GM23338 (cell line): ENCODE measurements at regions not wholly inside any gene's neighbourhood (a gene's known extent, or its start where the extent isn't known, plus 50 kb on each side); places are given as distances from the start of the nearest gene placed in this dataset.

Experiments
- ATAC-seq: fragments of 200-7000 bp; cut with Tn5 transposase; 3 replicates; pipeline ENCODE4 v1.9.1; 2020
- DNase-seq: peaks from one replicate; pipeline ENCODE4 v3.0.0-alpha.2; 2015; ENCODE audit warnings: low spot score
- H2AFZ ChIP-seq: fragments of 200-600 bp; sonication (generic); 2 replicates; pipeline ENCODE4 v1.8.0; 2016; ENCODE audit warnings: antibody characterized with exemption, mild to moderate bottlenecking, moderate library complexity
- H3F3A ChIP-seq: fragments of 200-600 bp; sonication (generic); replicated peaks from 2 replicates; pipeline ENCODE4 v1.8.0; 2017; ENCODE audit warnings: antibody characterized with exemption, mixed run types, low read depth
- H3K27ac ChIP-seq: fragments of 200-600 bp; sonication (generic); 2 replicates; pipeline ENCODE4 v1.6.1; 2016; ENCODE audit warnings: low read depth
- H3K27me3 ChIP-seq: fragments of 200-600 bp; sonication (generic); 2 replicates; pipeline ENCODE4 v1.8.0; 2016; ENCODE audit warnings: mild to moderate bottlenecking, mixed run types, moderate library complexity; ENCODE audit not compliant: insufficient read depth
- H3K36me3 ChIP-seq: fragments of 200-600 bp; sonication (generic); 2 replicates; pipeline ENCODE4 v1.8.0; 2016; ENCODE audit warnings: mild to moderate bottlenecking; ENCODE audit not compliant: insufficient read depth
- H3K4me1 ChIP-seq: fragments of 200-600 bp; sonication (generic); 2 replicates; pipeline ENCODE4 v1.8.0; 2016; ENCODE audit warnings: mild to moderate bottlenecking, moderate library complexity; ENCODE audit not compliant: insufficient read depth
- H3K4me2 ChIP-seq: fragments of 200-600 bp; sonication (generic); 2 replicates; pipeline ENCODE4 v1.7.1; 2017; ENCODE audit warnings: mixed run types
- H3K4me3 ChIP-seq: fragments of 200-600 bp; sonication (generic); 2 replicates; pipeline ENCODE4 v1.6.1; 2016; ENCODE audit warnings: mixed run types
- H3K79me2 ChIP-seq: fragments of 200-600 bp; sonication (generic); replicated peaks from 2 replicates; pipeline ENCODE4 v1.8.0; 2017; ENCODE audit warnings: mild to moderate bottlenecking; ENCODE audit not compliant: insufficient read depth
- H3K9me2 ChIP-seq: fragments of 200-600 bp; sonication (generic); 2 replicates; pipeline ENCODE4 v1.8.0; 2017; ENCODE audit not compliant: insufficient read depth
- H4K20me1 ChIP-seq: fragments of 200-600 bp; sonication (generic); replicated peaks from 2 replicates; pipeline ENCODE4 v1.8.0; 2017; ENCODE audit warnings: mild to moderate bottlenecking; ENCODE audit not compliant: insufficient read depth
- H3K27ac Mint-ChIP-seq: 2 replicates; pipeline ENCODE4 v1.8.0; 2020; ENCODE audit warnings: inconsistent platforms, mild to moderate bottlenecking, moderate library complexity, mixed read lengths
- H3K27me3 Mint-ChIP-seq: 3 replicates; pipeline ENCODE4 v1.8.0; 2022; ENCODE audit warnings: low read depth, mild to moderate bottlenecking, moderate library complexity, mixed read lengths, inconsistent platforms; ENCODE audit not compliant: insufficient read depth, poor library complexity
- H3K36me3 Mint-ChIP-seq: 3 replicates; pipeline ENCODE4 v1.8.0; 2021; ENCODE audit warnings: low read depth, mild to moderate bottlenecking, inconsistent platforms, moderate library complexity, mixed read lengths
- H3K4me1 Mint-ChIP-seq: 3 replicates; pipeline ENCODE4 v1.8.0; 2020; ENCODE audit warnings: mild to moderate bottlenecking, inconsistent platforms, mixed read lengths
- H3K4me3 Mint-ChIP-seq: 3 replicates; pipeline ENCODE4 v1.8.0; 2021; ENCODE audit warnings: moderate library complexity, mild to moderate bottlenecking, inconsistent platforms, mixed read lengths
- H3K9me3 Mint-ChIP-seq: 3 replicates; pipeline ENCODE4 v1.8.0; 2020; ENCODE audit warnings: moderate library complexity, mild to moderate bottlenecking, inconsistent platforms, mixed read lengths
- CREB1 ChIP-seq: fragments of 250-450 bp; sonication (Bioruptor Pico); IDR thresholded peaks from 2 replicates; pipeline ENCODE4 v1.5.0; 2020; ENCODE audit warnings: low read depth, mild to moderate bottlenecking, moderate library complexity
- EZH2 ChIP-seq: fragments of 200-600 bp; sonication (generic); IDR thresholded peaks from one replicate; pipeline ENCODE4 v1.8.0; 2017; ENCODE audit warnings: antibody characterized with exemption, mild to moderate bottlenecking, low read depth; ENCODE audit not compliant: unreplicated experiment
- EZH2phosphoT487 ChIP-seq: fragments of 200-600 bp; sonication (generic); IDR thresholded peaks from one replicate; pipeline ENCODE4 v1.8.1; 2018; ENCODE audit warnings: antibody characterized with exemption; ENCODE audit not compliant: unreplicated experiment
- NANOG ChIP-seq: IDR thresholded peaks from 2 replicates; pipeline ENCODE4 v1.6.1; 2016; ENCODE audit warnings: antibody characterized with exemption, borderline replicate concordance
- POLR2AphosphoS5 ChIP-seq: IDR thresholded peaks from 2 replicates; pipeline ENCODE4 v1.6.1; 2016; ENCODE audit warnings: antibody characterized with exemption, low read depth
- STAT1 ChIP-seq: IDR thresholded peaks from one replicate; pipeline ENCODE4 v1.6.1; 2016; ENCODE audit warnings: antibody characterized with exemption; ENCODE audit not compliant: unreplicated experiment
- ZNF114 ChIP-seq: fragments of 250-450 bp; sonication (Bioruptor Pico); IDR thresholded peaks from 2 replicates; pipeline ENCODE4 v1.5.0; 2020; ENCODE audit warnings: mild to moderate bottlenecking, moderate library complexity
- ZNF331 ChIP-seq: fragments of 250-450 bp; sonication (Bioruptor Pico); IDR thresholded peaks from 2 replicates; pipeline ENCODE4 v1.5.0; 2020; ENCODE audit warnings: low read depth, mild to moderate bottlenecking, moderate library complexity
- TF ChIP-seq, protein P1 (sequence below): fragments of 250-450 bp; sonication (Bioruptor Pico); IDR thresholded peaks from 2 replicates; pipeline ENCODE4 v1.5.0; 2020; ENCODE audit warnings: mild to moderate bottlenecking, moderate library complexity
- TF ChIP-seq, protein P2 (sequence below): IDR thresholded peaks from 2 replicates; pipeline ENCODE4 v1.6.1; 2016; ENCODE audit warnings: antibody characterized with exemption
- TF ChIP-seq, protein P3 (sequence below): IDR thresholded peaks from one replicate; pipeline ENCODE4 v1.6.1; 2018; ENCODE audit warnings: antibody characterized with exemption; ENCODE audit not compliant: unreplicated experiment

GRCh38 chr1:213499444-213499843 is 448.4 kb downstream of the RPS6KC1 start:
- H3F3A ChIP-seq: no peaks in the 10 kb centered on the region
- no peaks in the 10 kb centered on the region for H3K27me3 ChIP-seq
- H3K9me3 Mint-ChIP-seq: no peaks in the 10 kb centered on the region; the same call in 2 of the 3 replicates
- H3K79me2 ChIP-seq: no peaks in the 10 kb centered on the region
- H3K4me3 ChIP-seq: no peak overlapping the region
- H3K4me3 Mint-ChIP-seq: no peak overlapping the region
- no peaks in the 10 kb centered on the region for H3K36me3 ChIP-seq
- no peak overlapping the region for H3K27ac ChIP-seq
- no peaks in the 10 kb centered on the region for H3K9me2 ChIP-seq
- TF ChIP-seq, protein P1, sequence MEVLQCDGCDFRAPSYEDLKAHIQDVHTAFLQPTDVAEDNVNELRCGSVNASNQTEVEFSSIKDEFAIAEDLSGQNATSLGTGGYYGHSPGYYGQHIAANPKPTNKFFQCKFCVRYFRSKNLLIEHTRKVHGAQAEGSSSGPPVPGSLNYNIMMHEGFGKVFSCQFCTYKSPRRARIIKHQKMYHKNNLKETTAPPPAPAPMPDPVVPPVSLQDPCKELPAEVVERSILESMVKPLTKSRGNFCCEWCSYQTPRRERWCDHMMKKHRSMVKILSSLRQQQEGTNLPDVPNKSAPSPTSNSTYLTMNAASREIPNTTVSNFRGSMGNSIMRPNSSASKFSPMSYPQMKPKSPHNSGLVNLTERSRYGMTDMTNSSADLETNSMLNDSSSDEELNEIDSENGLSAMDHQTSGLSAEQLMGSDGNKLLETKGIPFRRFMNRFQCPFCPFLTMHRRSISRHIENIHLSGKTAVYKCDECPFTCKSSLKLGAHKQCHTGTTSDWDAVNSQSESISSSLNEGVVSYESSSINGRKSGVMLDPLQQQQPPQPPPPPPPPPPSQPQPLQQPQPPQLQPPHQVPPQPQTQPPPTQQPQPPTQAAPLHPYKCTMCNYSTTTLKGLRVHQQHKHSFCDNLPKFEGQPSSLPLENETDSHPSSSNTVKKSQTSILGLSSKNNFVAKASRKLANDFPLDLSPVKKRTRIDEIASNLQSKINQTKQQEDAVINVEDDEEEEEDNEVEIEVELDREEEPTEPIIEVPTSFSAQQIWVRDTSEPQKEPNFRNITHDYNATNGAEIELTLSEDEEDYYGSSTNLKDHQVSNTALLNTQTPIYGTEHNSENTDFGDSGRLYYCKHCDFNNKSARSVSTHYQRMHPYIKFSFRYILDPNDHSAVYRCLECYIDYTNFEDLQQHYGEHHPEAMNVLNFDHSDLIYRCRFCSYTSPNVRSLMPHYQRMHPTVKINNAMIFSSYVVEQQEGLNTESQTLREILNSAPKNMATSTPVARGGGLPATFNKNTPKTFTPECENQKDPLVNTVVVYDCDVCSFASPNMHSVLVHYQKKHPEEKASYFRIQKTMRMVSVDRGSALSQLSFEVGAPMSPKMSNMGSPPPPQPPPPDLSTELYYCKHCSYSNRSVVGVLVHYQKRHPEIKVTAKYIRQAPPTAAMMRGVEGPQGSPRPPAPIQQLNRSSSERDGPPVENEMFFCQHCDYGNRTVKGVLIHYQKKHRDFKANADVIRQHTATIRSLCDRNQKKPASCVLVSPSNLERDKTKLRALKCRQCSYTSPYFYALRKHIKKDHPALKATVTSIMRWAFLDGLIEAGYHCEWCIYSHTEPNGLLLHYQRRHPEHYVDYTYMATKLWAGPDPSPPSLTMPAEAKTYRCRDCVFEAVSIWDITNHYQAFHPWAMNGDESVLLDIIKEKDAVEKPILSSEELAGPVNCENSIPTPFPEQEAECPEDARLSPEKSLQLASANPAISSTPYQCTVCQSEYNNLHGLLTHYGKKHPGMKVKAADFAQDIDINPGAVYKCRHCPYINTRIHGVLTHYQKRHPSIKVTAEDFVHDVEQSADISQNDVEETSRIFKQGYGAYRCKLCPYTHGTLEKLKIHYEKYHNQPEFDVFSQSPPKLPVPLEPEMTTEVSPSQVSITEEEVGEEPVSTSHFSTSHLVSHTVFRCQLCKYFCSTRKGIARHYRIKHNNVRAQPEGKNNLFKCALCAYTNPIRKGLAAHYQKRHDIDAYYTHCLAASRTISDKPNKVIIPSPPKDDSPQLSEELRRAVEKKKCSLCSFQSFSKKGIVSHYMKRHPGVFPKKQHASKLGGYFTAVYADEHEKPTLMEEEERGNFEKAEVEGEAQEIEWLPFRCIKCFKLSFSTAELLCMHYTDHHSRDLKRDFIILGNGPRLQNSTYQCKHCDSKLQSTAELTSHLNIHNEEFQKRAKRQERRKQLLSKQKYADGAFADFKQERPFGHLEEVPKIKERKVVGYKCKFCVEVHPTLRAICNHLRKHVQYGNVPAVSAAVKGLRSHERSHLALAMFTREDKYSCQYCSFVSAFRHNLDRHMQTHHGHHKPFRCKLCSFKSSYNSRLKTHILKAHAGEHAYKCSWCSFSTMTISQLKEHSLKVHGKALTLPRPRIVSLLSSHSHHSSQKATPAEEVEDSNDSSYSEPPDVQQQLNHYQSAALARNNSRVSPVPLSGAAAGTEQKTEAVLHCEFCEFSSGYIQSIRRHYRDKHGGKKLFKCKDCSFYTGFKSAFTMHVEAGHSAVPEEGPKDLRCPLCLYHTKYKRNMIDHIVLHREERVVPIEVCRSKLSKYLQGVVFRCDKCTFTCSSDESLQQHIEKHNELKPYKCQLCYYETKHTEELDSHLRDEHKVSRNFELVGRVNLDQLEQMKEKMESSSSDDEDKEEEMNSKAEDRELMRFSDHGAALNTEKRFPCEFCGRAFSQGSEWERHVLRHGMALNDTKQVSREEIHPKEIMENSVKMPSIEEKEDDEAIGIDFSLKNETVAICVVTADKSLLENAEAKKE: no peak
- TF ChIP-seq NANOG (no peak), ZNF114 (CRISPR knock-in tag) (no peak), STAT1 (no peak), CREB1 (no peak), EZH2phosphoT487 (no peak), EZH2 (no peak), ZNF331 (CRISPR knock-in tag) (no peak), POLR2AphosphoS5 (no peak)
- TF ChIP-seq, protein P2, sequence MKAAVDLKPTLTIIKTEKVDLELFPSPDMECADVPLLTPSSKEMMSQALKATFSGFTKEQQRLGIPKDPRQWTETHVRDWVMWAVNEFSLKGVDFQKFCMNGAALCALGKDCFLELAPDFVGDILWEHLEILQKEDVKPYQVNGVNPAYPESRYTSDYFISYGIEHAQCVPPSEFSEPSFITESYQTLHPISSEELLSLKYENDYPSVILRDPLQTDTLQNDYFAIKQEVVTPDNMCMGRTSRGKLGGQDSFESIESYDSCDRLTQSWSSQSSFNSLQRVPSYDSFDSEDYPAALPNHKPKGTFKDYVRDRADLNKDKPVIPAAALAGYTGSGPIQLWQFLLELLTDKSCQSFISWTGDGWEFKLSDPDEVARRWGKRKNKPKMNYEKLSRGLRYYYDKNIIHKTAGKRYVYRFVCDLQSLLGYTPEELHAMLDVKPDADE: no peak
- TF ChIP-seq, protein P3, sequence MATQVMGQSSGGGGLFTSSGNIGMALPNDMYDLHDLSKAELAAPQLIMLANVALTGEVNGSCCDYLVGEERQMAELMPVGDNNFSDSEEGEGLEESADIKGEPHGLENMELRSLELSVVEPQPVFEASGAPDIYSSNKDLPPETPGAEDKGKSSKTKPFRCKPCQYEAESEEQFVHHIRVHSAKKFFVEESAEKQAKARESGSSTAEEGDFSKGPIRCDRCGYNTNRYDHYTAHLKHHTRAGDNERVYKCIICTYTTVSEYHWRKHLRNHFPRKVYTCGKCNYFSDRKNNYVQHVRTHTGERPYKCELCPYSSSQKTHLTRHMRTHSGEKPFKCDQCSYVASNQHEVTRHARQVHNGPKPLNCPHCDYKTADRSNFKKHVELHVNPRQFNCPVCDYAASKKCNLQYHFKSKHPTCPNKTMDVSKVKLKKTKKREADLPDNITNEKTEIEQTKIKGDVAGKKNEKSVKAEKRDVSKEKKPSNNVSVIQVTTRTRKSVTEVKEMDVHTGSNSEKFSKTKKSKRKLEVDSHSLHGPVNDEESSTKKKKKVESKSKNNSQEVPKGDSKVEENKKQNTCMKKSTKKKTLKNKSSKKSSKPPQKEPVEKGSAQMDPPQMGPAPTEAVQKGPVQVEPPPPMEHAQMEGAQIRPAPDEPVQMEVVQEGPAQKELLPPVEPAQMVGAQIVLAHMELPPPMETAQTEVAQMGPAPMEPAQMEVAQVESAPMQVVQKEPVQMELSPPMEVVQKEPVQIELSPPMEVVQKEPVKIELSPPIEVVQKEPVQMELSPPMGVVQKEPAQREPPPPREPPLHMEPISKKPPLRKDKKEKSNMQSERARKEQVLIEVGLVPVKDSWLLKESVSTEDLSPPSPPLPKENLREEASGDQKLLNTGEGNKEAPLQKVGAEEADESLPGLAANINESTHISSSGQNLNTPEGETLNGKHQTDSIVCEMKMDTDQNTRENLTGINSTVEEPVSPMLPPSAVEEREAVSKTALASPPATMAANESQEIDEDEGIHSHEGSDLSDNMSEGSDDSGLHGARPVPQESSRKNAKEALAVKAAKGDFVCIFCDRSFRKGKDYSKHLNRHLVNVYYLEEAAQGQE: no peak
- no peaks in the 10 kb centered on the region for H3K4me1 Mint-ChIP-seq
- ATAC-seq (no peak), DNase-seq (no peak)
- H3K4me1 ChIP-seq: no peaks in the 10 kb centered on the region
- H4K20me1 ChIP-seq: no peaks in the 10 kb centered on the region
- no peaks in the 10 kb centered on the region for H3K36me3 Mint-ChIP-seq
- no peak overlapping the region for H2AFZ ChIP-seq
- H3K27ac Mint-ChIP-seq: no peak overlapping the region; the same call in 1 of the 2 replicates
- H3K4me2 ChIP-seq: no peak overlapping the region
- H3K27me3 Mint-ChIP-seq: no peaks in the 10 kb centered on the region
